ENCODE measurements at regions not wholly inside any gene's neighbourhood (a gene's known extent, or its start where the extent isn't known, plus 50 kb on each side); places are given as distances from the start of the nearest gene placed in this dataset.

DNA sequence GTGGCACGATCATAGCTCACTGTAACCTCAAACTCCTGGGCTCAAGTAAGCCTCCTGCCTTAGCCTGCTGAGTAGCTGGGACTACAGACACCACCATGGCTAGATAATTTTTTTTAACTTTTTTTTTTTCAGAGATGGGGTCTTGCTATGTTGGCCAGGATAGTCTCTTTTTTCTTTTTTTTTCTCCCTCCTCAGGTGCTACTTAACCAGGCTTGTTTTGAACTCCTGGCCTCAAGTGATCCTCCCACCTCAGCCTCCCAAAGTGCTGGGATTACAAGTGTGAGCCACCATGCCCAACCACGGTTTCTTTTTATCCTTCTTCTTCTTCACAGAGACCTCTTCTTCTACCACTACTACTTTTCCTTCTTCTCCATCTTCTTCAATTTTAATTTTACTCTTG is 53.8 kb upstream of the MAP4 start:
- TF ChIP-seq, protein P1, sequence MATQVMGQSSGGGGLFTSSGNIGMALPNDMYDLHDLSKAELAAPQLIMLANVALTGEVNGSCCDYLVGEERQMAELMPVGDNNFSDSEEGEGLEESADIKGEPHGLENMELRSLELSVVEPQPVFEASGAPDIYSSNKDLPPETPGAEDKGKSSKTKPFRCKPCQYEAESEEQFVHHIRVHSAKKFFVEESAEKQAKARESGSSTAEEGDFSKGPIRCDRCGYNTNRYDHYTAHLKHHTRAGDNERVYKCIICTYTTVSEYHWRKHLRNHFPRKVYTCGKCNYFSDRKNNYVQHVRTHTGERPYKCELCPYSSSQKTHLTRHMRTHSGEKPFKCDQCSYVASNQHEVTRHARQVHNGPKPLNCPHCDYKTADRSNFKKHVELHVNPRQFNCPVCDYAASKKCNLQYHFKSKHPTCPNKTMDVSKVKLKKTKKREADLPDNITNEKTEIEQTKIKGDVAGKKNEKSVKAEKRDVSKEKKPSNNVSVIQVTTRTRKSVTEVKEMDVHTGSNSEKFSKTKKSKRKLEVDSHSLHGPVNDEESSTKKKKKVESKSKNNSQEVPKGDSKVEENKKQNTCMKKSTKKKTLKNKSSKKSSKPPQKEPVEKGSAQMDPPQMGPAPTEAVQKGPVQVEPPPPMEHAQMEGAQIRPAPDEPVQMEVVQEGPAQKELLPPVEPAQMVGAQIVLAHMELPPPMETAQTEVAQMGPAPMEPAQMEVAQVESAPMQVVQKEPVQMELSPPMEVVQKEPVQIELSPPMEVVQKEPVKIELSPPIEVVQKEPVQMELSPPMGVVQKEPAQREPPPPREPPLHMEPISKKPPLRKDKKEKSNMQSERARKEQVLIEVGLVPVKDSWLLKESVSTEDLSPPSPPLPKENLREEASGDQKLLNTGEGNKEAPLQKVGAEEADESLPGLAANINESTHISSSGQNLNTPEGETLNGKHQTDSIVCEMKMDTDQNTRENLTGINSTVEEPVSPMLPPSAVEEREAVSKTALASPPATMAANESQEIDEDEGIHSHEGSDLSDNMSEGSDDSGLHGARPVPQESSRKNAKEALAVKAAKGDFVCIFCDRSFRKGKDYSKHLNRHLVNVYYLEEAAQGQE (IDR thresholded peaks at IDR 0.05; ENCODE audit: insufficient read depth in 1 of 2, low read depth in 2 of 2, low read length in 2 of 2): no peak
- no peak for TF ChIP-seq POLR2AphosphoS5 (IDR thresholded peaks at IDR 0.05; ENCODE audit: low read depth, low read length)
- TF ChIP-seq FOXP2 (optimal IDR thresholded peaks at IDR 0.05; ENCODE audit: borderline replicate concordance, extremely low read depth, extremely low read length, insufficient read depth): no peak

All from PFSK-1 (cell line).